T-helper 1 cell treated with Interleukin-12 subunit alpha and Interleukin-12 subunit beta and Interleukin-4 antibody, amounts not matched to agents 30 ng/mL and 1 ng/mL, for 36 hours (primary cell): ENCODE measurements at regions not wholly inside any gene's neighbourhood (a gene's known extent, or its start where the extent isn't known, plus 50 kb on each side); places are given as distances from the start of the nearest gene placed in this dataset.
"Not testable (repeated sequence)": the region's sequence is repeated elsewhere in the genome, so short reads cannot be mapped to it uniquely, and the experiment has no call there.

Source experiments
- intact Hi-C: fragments of 100-400 bp; cut with micrococcal nuclease; formaldehyde crosslinking; loops from one replicate; pipeline ENCODE4 v1.15.1; 2024

DNA sequence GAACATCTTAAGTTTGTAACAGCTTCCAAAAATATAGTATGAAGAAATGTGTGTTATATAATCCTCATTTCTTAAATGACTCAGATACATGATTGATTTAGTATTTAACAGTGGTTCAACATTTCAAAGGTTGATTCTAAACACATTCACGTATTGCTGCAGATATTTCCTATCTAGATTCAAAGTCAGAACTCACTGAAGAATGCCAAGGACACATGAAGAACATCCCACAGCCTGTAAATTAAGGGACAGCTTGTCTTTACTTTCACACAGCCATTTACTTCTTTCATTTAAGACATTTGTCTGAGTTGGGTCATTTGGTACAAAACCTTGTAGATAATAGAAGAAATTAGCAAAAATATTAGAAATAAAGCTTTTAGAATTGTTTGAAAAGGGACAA, 66.9 kb upstream of the CPSF6 start:
- intact Hi-C loops = no loop called here

DNA sequence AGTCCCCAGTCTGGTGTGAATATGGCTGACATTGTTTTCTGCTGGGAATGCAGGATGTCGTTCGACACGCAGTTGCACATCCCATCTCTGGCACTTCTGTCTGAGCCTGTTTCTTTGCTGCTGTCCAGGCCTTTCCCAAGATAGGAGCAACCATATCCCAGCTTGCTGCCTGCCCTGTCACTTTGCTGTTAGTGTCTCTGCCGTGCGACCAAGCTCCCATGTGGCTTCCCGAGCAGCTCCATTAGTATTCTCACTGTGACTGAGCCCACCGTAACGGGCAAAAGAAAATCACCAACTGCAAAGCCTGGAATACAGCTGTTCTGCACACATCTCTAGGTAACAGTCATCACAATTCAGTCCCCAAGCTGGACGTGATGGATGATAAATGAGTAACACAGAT, 66.0 kb upstream of the CPSF6 start:
- intact Hi-C loops = no loop called here

DNA sequence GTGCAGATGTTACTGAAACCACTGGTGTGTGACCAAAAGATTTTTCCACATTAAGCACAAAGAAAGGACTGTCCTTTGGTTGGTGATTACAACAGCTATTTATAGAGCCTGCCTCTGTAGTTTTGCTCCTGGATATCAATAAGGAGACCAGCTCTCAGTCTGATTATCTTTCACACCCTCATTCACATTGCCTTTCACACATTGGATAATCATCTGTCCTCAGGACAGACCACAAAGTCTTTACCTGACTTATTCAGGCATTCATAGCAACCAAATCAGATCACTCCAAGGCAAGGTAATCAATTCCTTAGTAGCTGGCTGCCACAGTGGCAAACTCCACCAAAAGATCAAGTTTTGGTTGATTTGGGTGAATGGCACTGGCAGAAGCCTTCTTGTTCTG, 59.6 kb upstream of the CPSF6 start:
- intact Hi-C loops = no loop called here

DNA sequence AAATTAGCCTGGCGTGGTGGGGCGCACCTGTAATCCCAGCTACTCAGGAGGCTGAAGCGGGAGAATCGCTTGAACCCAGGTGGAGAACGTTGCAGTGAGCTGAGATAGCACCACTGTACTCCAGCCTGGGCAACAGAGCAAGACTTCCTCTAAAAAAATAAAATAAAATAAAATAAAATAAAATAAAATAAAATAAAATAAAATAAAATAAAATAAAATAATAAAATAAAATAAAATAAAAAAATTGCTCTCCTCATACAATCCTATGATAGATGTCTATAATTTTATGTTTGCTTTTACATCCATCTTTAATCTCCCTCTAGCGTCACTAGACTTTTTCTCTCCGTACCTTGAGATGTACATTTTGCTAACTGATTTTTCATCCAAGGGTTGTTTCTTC, 51.8 kb upstream of the CPSF6 start:
- intact Hi-C loops = not testable (repeated sequence)

DNA sequence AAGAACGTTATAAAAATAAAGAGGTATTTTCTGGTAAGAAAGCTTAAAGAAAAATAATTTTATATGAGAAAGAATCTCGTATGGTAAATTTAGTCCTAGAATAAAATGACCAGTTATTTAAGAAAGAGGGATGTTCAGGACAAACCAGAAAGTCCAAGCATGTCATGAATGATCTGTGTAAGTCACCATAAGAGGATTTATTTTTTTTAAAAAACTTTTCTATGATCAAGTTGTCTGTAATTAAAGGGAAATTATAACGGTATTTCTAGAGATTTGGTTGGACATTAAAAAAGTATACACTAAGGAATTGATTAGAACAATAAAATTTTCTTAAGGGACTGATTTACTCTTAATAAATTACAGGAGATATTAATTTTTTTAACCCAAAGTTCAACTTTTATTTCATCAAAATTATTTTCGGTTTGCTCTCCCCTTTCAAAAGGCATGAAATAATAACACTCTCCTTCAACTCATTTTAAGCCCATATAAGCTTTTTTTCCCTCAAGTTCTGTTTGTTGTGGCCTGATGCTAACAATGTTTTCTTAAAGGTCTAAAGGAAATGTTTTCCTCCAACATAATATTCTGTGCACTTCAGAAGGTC, 49.9 kb upstream of the CPSF6 start:
- intact Hi-C loops = no loop called here
